H1 (cell line): ENCODE measurements at regions not wholly inside any gene's neighbourhood (a gene's known extent, or its start where the extent isn't known, plus 50 kb on each side); places are given as distances from the start of the nearest gene placed in this dataset.

Source experiments
- CTCF ChIA-PET: fragments of 300-600 bp; sonication (Branson Sonifier 250); formaldehyde crosslinking; loops from one replicate; lab custom pipeline; 2021; ENCODE audit not compliant: partially characterized antibody; lab: Charles Lee
- POLR2A ChIA-PET: fragments of 300-600 bp; sonication (Branson Sonifier 250); formaldehyde crosslinking; loops from one replicate; lab custom pipeline; 2021; ENCODE audit warnings: inconsistent platforms; ENCODE audit not compliant: partially characterized antibody; lab: Charles Lee
- DNase-seq, 2 experiments: peaks; one replicate each; pipeline versions ENCODE4 v3.0.0 to v3.0.0-alpha.2; 2010 to 2022; ENCODE audit warnings: low spot score in 2 of 2, low read depth in 1 of 2, mixed read lengths in 1 of 2
- FAIRE-seq: peaks from 2 replicates; lab custom pipeline; 2011; peaks lifted over from hg19 to GRCh38; lab: Jason Lieb, UNC
- H2AFZ ChIP-seq: 2 replicates; pipeline ENCODE4 v1.8.1; 2012; ENCODE audit warnings: low read length, inconsistent platforms
- H2AK5ac ChIP-seq: 2 replicates; pipeline ENCODE4 v1.6.1; 2013; ENCODE audit warnings: low read depth, low read length
- H2BK120ac ChIP-seq: replicated peaks from 2 replicates; pipeline ENCODE3; 2013; ENCODE audit warnings: low read depth, low read length, inconsistent platforms
- H2BK12ac ChIP-seq: 2 replicates; pipeline ENCODE4 v1.6.1; 2013; ENCODE audit warnings: low read depth, low read length
- H2BK15ac ChIP-seq: 2 replicates; pipeline ENCODE4 v1.6.1; 2013; ENCODE audit warnings: low read length
- H2BK20ac ChIP-seq: 2 replicates; pipeline ENCODE4 v1.6.1; 2013; ENCODE audit warnings: low read length
- H2BK5ac ChIP-seq: 2 replicates; pipeline ENCODE4 v1.6.1; 2013; ENCODE audit warnings: low read depth, low read length
- H3K14ac ChIP-seq: 2 replicates; pipeline ENCODE4 v1.6.1; 2013; ENCODE audit warnings: inconsistent platforms; ENCODE audit not compliant: insufficient read length
- H3K18ac ChIP-seq: 2 replicates; pipeline ENCODE4 v1.6.1; 2013; ENCODE audit warnings: low read length; ENCODE audit errors: extremely low read depth
- H3K23ac ChIP-seq: 2 replicates; pipeline ENCODE4 v1.6.1; 2013; ENCODE audit warnings: inconsistent platforms; ENCODE audit not compliant: insufficient read length
- H3K23me2 ChIP-seq: 2 replicates; pipeline ENCODE4 v1.6.1; 2013; ENCODE audit warnings: low read depth, low read length
- H3K27ac ChIP-seq: 2 replicates; pipeline ENCODE4 v1.6.1; 2011; ENCODE audit warnings: low read depth, low read length, inconsistent platforms
- H3K27me3 ChIP-seq, 4 experiments: replicated peaks in 1 of 4; 1 replicate in 1 of 4; 2 replicates in 3 of 4; pipeline versions ENCODE4 v1.6.1 to v1.8.1; 2011 to 2013; ENCODE audit warnings: low read length in 3 of 4, mild to moderate bottlenecking in 3 of 4, inconsistent platforms in 2 of 4, mixed read lengths in 2 of 4, moderate library complexity in 1 of 4; ENCODE audit not compliant: control insufficient read depth in 3 of 4, insufficient read depth in 3 of 4; ENCODE audit errors: extremely low read depth in 1 of 4
- H3K36me3 ChIP-seq, 4 experiments: 2 replicates each; pipeline versions ENCODE4 v1.6.1 to v1.8.1; 2011 to 2013; ENCODE audit warnings: mild to moderate bottlenecking in 4 of 4, low read length in 3 of 4, moderate library complexity in 2 of 4, control low read depth in 1 of 4, inconsistent platforms in 1 of 4; ENCODE audit not compliant: insufficient read depth in 4 of 4, control insufficient read depth in 2 of 4
- H3K4ac ChIP-seq: replicated peaks from 2 replicates; pipeline ENCODE3; 2013; ENCODE audit warnings: low read length, low read depth, mixed read lengths, inconsistent platforms; ENCODE audit not compliant: insufficient read length
- H3K4me1 ChIP-seq, 4 experiments: replicated peaks in 1 of 4; 1 replicate in 1 of 4; 2 replicates in 3 of 4; pipeline versions ENCODE4 v1.6.1 to v1.8.1; 2011 to 2013; ENCODE audit warnings: low read length in 3 of 4, inconsistent platforms in 2 of 4, mixed read lengths in 1 of 4; ENCODE audit not compliant: insufficient read depth in 4 of 4, control insufficient read depth in 3 of 4
- H3K4me2 ChIP-seq, 2 experiments: 2 replicates each; pipeline versions ENCODE4 v1.6.1 to v1.8.1; 2011 to 2013; ENCODE audit warnings: low read depth in 2 of 2, low read length in 2 of 2, control low read depth in 1 of 2, inconsistent platforms in 1 of 2, mild to moderate bottlenecking in 1 of 2; ENCODE audit not compliant: insufficient read depth in 1 of 2
- H3K4me3 ChIP-seq, 4 experiments: fragments of 200-600, 300-600 bp in 1 of 4; sonication (generic), shearing (Covaris generic), sonication (Bioruptor Twin) in 1 of 4; 2 replicates each; pipeline versions ENCODE4 v1.5.1 to v1.8.1; 2011 to 2016; ENCODE audit warnings: low read length in 4 of 4, low read depth in 3 of 4, control low read depth in 2 of 4, inconsistent platforms in 2 of 4, mild to moderate bottlenecking in 2 of 4, mixed read lengths in 1 of 4, moderate library complexity in 1 of 4; ENCODE audit not compliant: insufficient read depth in 2 of 4; ENCODE audit errors: extremely low read depth in 1 of 4
- H3K56ac ChIP-seq: replicated peaks from 2 replicates; pipeline ENCODE3; 2013; ENCODE audit warnings: low read depth, mild to moderate bottlenecking, mixed read lengths, low read length, inconsistent platforms; ENCODE audit not compliant: insufficient read length
- H3K79me1 ChIP-seq: 2 replicates; pipeline ENCODE4 v1.6.1; 2013; ENCODE audit warnings: low read depth, low read length, control low read depth
- H3K79me2 ChIP-seq, 2 experiments: 2 replicates each; pipeline versions ENCODE4 v1.6.1 to v1.8.1; 2012 to 2013; ENCODE audit warnings: low read length in 2 of 2, mild to moderate bottlenecking in 2 of 2, inconsistent platforms in 1 of 2; ENCODE audit not compliant: insufficient read depth in 2 of 2, control insufficient read depth in 1 of 2
- H3K9ac ChIP-seq, 4 experiments: replicated peaks in 1 of 4; 1 replicate in 1 of 4; 2 replicates in 3 of 4; pipeline versions ENCODE4 v1.6.1 to v1.8.1; 2011 to 2013; ENCODE audit warnings: low read depth in 3 of 4, low read length in 3 of 4, control low read depth in 2 of 4, mild to moderate bottlenecking in 2 of 4, moderate library complexity in 2 of 4, inconsistent platforms in 1 of 4; ENCODE audit errors: extremely low read depth in 1 of 4
- H3K9me3 ChIP-seq, 2 experiments: 2 replicates each; pipeline versions ENCODE4 v1.6.1 to v1.8.1; 2012 to 2013; ENCODE audit warnings: mild to moderate bottlenecking in 2 of 2, moderate library complexity in 2 of 2, control low read depth in 1 of 2, inconsistent platforms in 1 of 2, low read depth in 1 of 2, low read length in 1 of 2, mixed read lengths in 1 of 2; ENCODE audit not compliant: insufficient read depth in 2 of 2
- H4K20me1 ChIP-seq, 2 experiments: replicated peaks in 1 of 2; 2 replicates each; pipeline versions ENCODE3 to v1.8.1; 2011 to 2013; ENCODE audit warnings: inconsistent platforms in 2 of 2, low read length in 2 of 2, mild to moderate bottlenecking in 1 of 2; ENCODE audit not compliant: insufficient read depth in 2 of 2, control insufficient read depth in 1 of 2
- H4K5ac ChIP-seq: 2 replicates; pipeline ENCODE4 v1.6.1; 2013; ENCODE audit warnings: low read length, low read depth, mixed read lengths, inconsistent platforms; ENCODE audit not compliant: insufficient read length
- H4K8ac ChIP-seq: 2 replicates; pipeline ENCODE4 v1.8.0; 2013; ENCODE audit warnings: mild to moderate bottlenecking, moderate library complexity, low read length, inconsistent platforms; ENCODE audit not compliant: insufficient read depth; ENCODE audit errors: extremely low read depth
- H4K91ac ChIP-seq: replicated peaks from 2 replicates; pipeline ENCODE3; 2013; ENCODE audit warnings: low read length, mixed read lengths, inconsistent platforms; ENCODE audit not compliant: insufficient read length
- BCL11A ChIP-seq, 2 experiments: IDR thresholded peaks; one replicate each; pipeline ENCODE4 v1.6.1; 2011; ENCODE audit warnings: low read depth in 2 of 2, low read length in 2 of 2, mild to moderate bottlenecking in 2 of 2
- CEBPB ChIP-seq: IDR thresholded peaks from 2 replicates; pipeline ENCODE4 v1.6.1; 2012; ENCODE audit warnings: low read depth, low read length
- CHD2 ChIP-seq: IDR thresholded peaks from 2 replicates; pipeline ENCODE4 v1.6.1; 2012; ENCODE audit warnings: low read length, improper control_type of control experiment
- EZH2 ChIP-seq: fragments of 200-600 bp; sonication (generic); IDR thresholded peaks from 2 replicates; pipeline ENCODE4 v1.7.1; 2012; ENCODE audit warnings: low read depth, mild to moderate bottlenecking, moderate library complexity, low read length, inconsistent platforms; ENCODE audit not compliant: severe bottlenecking
- HDAC6 ChIP-seq: IDR thresholded peaks from one replicate; pipeline ENCODE4 v1.7.1; 2012; ENCODE audit warnings: low read depth, mild to moderate bottlenecking, inconsistent platforms, low read length, moderate library complexity
- PHF8 ChIP-seq: fragments of 200-600 bp; sonication (generic); conservative IDR thresholded peaks from 2 replicates; pipeline ENCODE4 v1.7.1; 2012; ENCODE audit warnings: low read depth, mild to moderate bottlenecking, inconsistent platforms, low read length, moderate library complexity
- RBBP5 ChIP-seq: IDR thresholded peaks from 2 replicates; pipeline ENCODE4 v1.7.1; 2012; ENCODE audit warnings: low read depth, mild to moderate bottlenecking, inconsistent platforms, low read length, moderate library complexity, borderline replicate concordance
- RNF2 ChIP-seq: fragments of 200-900, 300-1000 bp; sonication (generic); IDR thresholded peaks from 2 replicates; pipeline ENCODE4 v1.7.1; 2016; ENCODE audit warnings: borderline replicate concordance, low read depth, mild to moderate bottlenecking, antibody characterized with exemption, low read length; ENCODE audit not compliant: poor library complexity, severe bottlenecking; ENCODE audit errors: missing control alignments
- SIN3A ChIP-seq, 2 experiments: IDR thresholded peaks in 1 of 2; conservative IDR thresholded peaks in 1 of 2; 2 replicates each; pipeline ENCODE4 v1.6.1; 2011 to 2012; ENCODE audit warnings: low read length in 2 of 2, improper control_type of control experiment in 1 of 2, low read depth in 1 of 2, mild to moderate bottlenecking in 1 of 2
- SP1 ChIP-seq: IDR thresholded peaks from 2 replicates; pipeline ENCODE4 v1.6.1; 2011; ENCODE audit warnings: low read depth, low read length
- SRF ChIP-seq: IDR thresholded peaks from 2 replicates; pipeline ENCODE4 v1.6.1; 2011; ENCODE audit warnings: mild to moderate bottlenecking, low read depth, low read length, moderate library complexity
- TAF1 ChIP-seq: IDR thresholded peaks from 2 replicates; pipeline ENCODE4 v1.6.1; 2011; ENCODE audit warnings: mild to moderate bottlenecking, low read depth, low read length
- TAF7 ChIP-seq: optimal IDR thresholded peaks from 2 replicates; pipeline ENCODE3; 2011; ENCODE audit warnings: low read depth, mild to moderate bottlenecking, inconsistent platforms, low read length, moderate library complexity, borderline replicate concordance
- TEAD4 ChIP-seq: IDR thresholded peaks from 2 replicates; pipeline ENCODE4 v1.6.1; 2012; ENCODE audit warnings: low read depth, low read length, inconsistent platforms, mixed read lengths
- WGBS, 2 experiments: shearing (Covaris generic) in 1 of 2; methylation state at CpG; one replicate each; pipeline versions ENCODE4 v1.1.6 to v1.1.7; 2013 to 2015; ENCODE audit warnings: low lambda C conversion rate in 2 of 2, mixed read lengths in 2 of 2, inconsistent platforms in 1 of 2, low coverage in 1 of 2, missing lambda C conversion rate in 1 of 2; ENCODE audit not compliant: insufficient replicate concordance in 2 of 2, insufficient coverage in 1 of 2, insufficient read length in 1 of 2; ENCODE audit errors: extremely low coverage in 1 of 2, missing lambda C conversion rate in 1 of 2; 5-methylcytosine and 5-hydroxymethylcytosine counted together
- TF ChIP-seq, protein P1 (sequence below): IDR thresholded peaks from 2 replicates; pipeline ENCODE4 v1.6.1; 2012; ENCODE audit warnings: inconsistent platforms

DNA sequence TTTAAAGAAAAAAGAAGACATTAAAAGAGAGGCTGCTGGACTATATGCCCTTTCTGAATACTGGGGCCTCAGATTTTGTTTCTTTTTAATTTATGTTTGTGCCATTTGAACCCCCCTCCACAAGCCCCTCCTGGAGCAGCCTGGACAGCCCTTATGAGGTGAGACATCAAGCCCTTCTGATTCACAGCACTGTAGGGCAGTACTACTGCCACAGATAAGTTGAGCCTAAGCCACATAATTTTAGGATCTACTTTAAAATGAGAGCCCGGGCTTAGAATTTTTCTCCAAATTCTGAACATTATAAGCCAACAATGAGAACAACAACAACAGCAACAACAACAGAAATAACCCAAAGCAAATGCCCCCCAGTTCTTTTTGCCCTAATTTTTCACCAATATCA, 256.9 kb upstream of the SALL1 start:
- Histone ChIP-seq H3K27ac (no peak overlapping the region), H3K27me3 (no peaks in the 10 kb centered on the region)
- 92% methylated on average over 1 of the region's 1 CpG; no CpG with 5 or more reads in 1 of the 2 experiments for WGBS, 2 experiments
- TF ChIP-seq, protein P1, sequence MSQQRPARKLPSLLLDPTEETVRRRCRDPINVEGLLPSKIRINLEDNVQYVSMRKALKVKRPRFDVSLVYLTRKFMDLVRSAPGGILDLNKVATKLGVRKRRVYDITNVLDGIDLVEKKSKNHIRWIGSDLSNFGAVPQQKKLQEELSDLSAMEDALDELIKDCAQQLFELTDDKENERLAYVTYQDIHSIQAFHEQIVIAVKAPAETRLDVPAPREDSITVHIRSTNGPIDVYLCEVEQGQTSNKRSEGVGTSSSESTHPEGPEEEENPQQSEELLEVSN: no peak
- TF ChIP-seq HDAC6: no peak
- TF ChIP-seq CEBPB: no peak
- no peak for TF ChIP-seq CHD2
- no peak for TF ChIP-seq SIN3A (conservative IDR thresholded peaks at IDR 0.05 in 1 of 2, IDR thresholded peaks at IDR 0.05 in 1 of 2; ENCODE audit: low read depth in 1 of 2, low read length in 2 of 2)
- TF ChIP-seq TAF7: no peak
- no peak for TF ChIP-seq PHF8
- TF ChIP-seq SP1: no peak
- no peak for TF ChIP-seq TEAD4
- no peak for TF ChIP-seq SRF
- no peak for TF ChIP-seq BCL11A (IDR thresholded peaks at IDR 0.05; ENCODE audit: low read depth in 2 of 2, low read length in 2 of 2)
- no peak for TF ChIP-seq RBBP5
- TF ChIP-seq EZH2: no peak
- TF ChIP-seq RNF2: no peak
- no peak for TF ChIP-seq TAF1

More for the DNA sequence above, 256.9 kb upstream of the SALL1 start:
- Histone ChIP-seq H4K91ac (no peak overlapping the region), H3K23ac (no peak overlapping the region), H2BK12ac (no peak overlapping the region), H2BK20ac (no peak overlapping the region), H3K14ac (no peak overlapping the region), H3K56ac (no peak overlapping the region), H3K36me3 (no peaks in the 10 kb centered on the region), H4K20me1 (no peaks in the 10 kb centered on the region), H3K4me3 (no peak overlapping the region), H3K4ac (no peak overlapping the region), H4K5ac (no peak overlapping the region), H3K4me2 (no peak overlapping the region), H2BK5ac (no peak overlapping the region), H4K8ac (no peak overlapping the region), H2AFZ (no peak overlapping the region), H3K23me2 (no peaks in the 10 kb centered on the region), H2AK5ac (no peak overlapping the region), H2BK120ac (no peak overlapping the region), H3K9me3 (no peaks in the 10 kb centered on the region), H3K79me2 (no peaks in the 10 kb centered on the region), H3K79me1 (no peaks in the 10 kb centered on the region), H3K18ac (no peak overlapping the region), H3K9ac (no peak overlapping the region), H2BK15ac (no peak overlapping the region), H3K4me1 (peaks cover 0 to 4% (median 0%) of the 10 kb centered on the region in 4 experiments; a peak in 3 of 7 replicates)
- CTCF ChIA-PET: no interaction called here
- DNase-seq: no peak
- POLR2A ChIA-PET: no interaction called here
- FAIRE-seq: no peak
